Osteoblast (primary cell): ENCODE measurements at regions not wholly inside any gene's neighbourhood (a gene's known extent, or its start where the extent isn't known, plus 50 kb on each side); places are given as distances from the start of the nearest gene placed in this dataset.

Experiments
- DNase-seq: peaks from one replicate; pipeline ENCODE4 v3.0.0; 2011; ENCODE audit warnings: low spot score, mixed read lengths; ENCODE audit not compliant: insufficient read length; ENCODE audit errors: missing footprints
- H2AFZ ChIP-seq: 2 replicates; pipeline ENCODE4 v1.6.0; 2011; ENCODE audit warnings: mild to moderate bottlenecking, low read length
- H3K27ac ChIP-seq: 2 replicates; pipeline ENCODE4 v1.5.1; 2011; ENCODE audit warnings: mild to moderate bottlenecking, low read depth, low read length, moderate library complexity
- H3K27me3 ChIP-seq: 2 replicates; pipeline ENCODE4 v1.6.0; 2012; ENCODE audit warnings: mild to moderate bottlenecking, control low read depth, inconsistent platforms, low read length, moderate library complexity; ENCODE audit not compliant: insufficient read depth
- H3K36me3 ChIP-seq: 2 replicates; pipeline ENCODE4 v1.5.1; 2011; ENCODE audit warnings: mild to moderate bottlenecking, low read length, control low read depth, moderate library complexity; ENCODE audit not compliant: insufficient read depth
- H3K4me1 ChIP-seq: 2 replicates; pipeline ENCODE4 v1.5.1; 2011; ENCODE audit warnings: mild to moderate bottlenecking, low read length, control low read depth, moderate library complexity; ENCODE audit not compliant: insufficient read depth
- H3K4me2 ChIP-seq: 2 replicates; pipeline ENCODE4 v1.6.0; 2011; ENCODE audit warnings: mild to moderate bottlenecking, low read length; ENCODE audit not compliant: insufficient read depth
- H3K4me3 ChIP-seq: fragments of 200-600 bp; sonication (generic); 3 replicates; pipeline ENCODE4 v1.5.1; 2012; ENCODE audit warnings: mild to moderate bottlenecking, low read length, inconsistent platforms; ENCODE audit not compliant: insufficient read depth
- H3K79me2 ChIP-seq: 2 replicates; pipeline ENCODE4 v1.6.0; 2012; ENCODE audit warnings: mild to moderate bottlenecking, low read length, control low read depth, inconsistent platforms; ENCODE audit not compliant: insufficient read depth
- H3K9me3 ChIP-seq: 2 replicates; pipeline ENCODE4 v1.5.1; 2011; ENCODE audit warnings: low read depth, low read length, control low read depth
- H4K20me1 ChIP-seq: 2 replicates; pipeline ENCODE4 v1.6.0; 2012; ENCODE audit warnings: mild to moderate bottlenecking, low read length, control low read depth; ENCODE audit not compliant: insufficient read depth
- TF ChIP-seq, protein P1 (sequence below): IDR thresholded peaks from 2 replicates; pipeline ENCODE4 v1.5.1; 2011; ENCODE audit warnings: mild to moderate bottlenecking, low read depth, low read length, moderate library complexity; ENCODE audit errors: extremely low read depth

GRCh38 chr2:67839668-67840067 is 223.1 kb downstream of the C1D start:
- H3K4me1 ChIP-seq, result peaks cover 7% of the 10 kb centered on the region
- no peak overlapping the region for H2AFZ ChIP-seq
- no peak for DNase-seq
- no peaks in the 10 kb centered on the region for H3K36me3 ChIP-seq
- H3K4me2 ChIP-seq, result no peak overlapping the region
- no peaks in the 10 kb centered on the region for H3K27me3 ChIP-seq
- H3K79me2 ChIP-seq, result no peaks in the 10 kb centered on the region
- H3K4me3 ChIP-seq, result no peak overlapping the region
- no peaks in the 10 kb centered on the region for H3K9me3 ChIP-seq
- H4K20me1 ChIP-seq, result no peaks in the 10 kb centered on the region
- TF ChIP-seq, protein P1, sequence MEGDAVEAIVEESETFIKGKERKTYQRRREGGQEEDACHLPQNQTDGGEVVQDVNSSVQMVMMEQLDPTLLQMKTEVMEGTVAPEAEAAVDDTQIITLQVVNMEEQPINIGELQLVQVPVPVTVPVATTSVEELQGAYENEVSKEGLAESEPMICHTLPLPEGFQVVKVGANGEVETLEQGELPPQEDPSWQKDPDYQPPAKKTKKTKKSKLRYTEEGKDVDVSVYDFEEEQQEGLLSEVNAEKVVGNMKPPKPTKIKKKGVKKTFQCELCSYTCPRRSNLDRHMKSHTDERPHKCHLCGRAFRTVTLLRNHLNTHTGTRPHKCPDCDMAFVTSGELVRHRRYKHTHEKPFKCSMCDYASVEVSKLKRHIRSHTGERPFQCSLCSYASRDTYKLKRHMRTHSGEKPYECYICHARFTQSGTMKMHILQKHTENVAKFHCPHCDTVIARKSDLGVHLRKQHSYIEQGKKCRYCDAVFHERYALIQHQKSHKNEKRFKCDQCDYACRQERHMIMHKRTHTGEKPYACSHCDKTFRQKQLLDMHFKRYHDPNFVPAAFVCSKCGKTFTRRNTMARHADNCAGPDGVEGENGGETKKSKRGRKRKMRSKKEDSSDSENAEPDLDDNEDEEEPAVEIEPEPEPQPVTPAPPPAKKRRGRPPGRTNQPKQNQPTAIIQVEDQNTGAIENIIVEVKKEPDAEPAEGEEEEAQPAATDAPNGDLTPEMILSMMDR, result no peak
- no peak overlapping the region for H3K27ac ChIP-seq

GRCh38 chr2:67840460-67841068 is 222.2 kb downstream of the C1D start:
- Histone ChIP-seq H3K79me2 (no peaks in the 10 kb centered on the region), H3K4me3 (no peak overlapping the region), H2AFZ (no peak overlapping the region), H3K27ac (no peak overlapping the region), H3K36me3 (no peaks in the 10 kb centered on the region), H3K4me2 (no peak overlapping the region), H4K20me1 (no peaks in the 10 kb centered on the region), H3K4me1 (peaks cover 7% of the 10 kb centered on the region), H3K9me3 (no peaks in the 10 kb centered on the region), H3K27me3 (no peaks in the 10 kb centered on the region)
- TF ChIP-seq, protein P1, result peak; percentile 91
- DNase-seq, result peak; percentile 68

DNA sequence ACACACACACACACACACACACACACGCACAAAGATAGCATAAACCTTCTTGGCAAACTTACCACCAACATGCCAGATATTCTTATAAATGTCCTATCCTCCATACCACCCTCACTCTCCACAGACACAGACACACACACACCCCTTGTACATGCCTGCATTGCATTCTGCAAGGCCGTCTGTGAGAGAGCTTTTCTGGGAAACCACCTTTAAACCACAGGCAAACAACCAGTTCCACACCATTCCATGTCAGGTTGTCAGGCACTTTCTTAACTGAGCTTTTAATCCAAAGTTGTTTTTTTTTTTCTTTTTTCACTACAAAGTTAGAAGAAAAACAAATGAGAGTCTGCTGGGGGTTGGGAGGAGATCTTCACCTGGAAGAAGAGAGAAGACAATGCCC is 221.1 kb downstream of the C1D start:
- H4K20me1 ChIP-seq, result no peaks in the 10 kb centered on the region
- TF ChIP-seq, protein P1, result no peak

DNA sequence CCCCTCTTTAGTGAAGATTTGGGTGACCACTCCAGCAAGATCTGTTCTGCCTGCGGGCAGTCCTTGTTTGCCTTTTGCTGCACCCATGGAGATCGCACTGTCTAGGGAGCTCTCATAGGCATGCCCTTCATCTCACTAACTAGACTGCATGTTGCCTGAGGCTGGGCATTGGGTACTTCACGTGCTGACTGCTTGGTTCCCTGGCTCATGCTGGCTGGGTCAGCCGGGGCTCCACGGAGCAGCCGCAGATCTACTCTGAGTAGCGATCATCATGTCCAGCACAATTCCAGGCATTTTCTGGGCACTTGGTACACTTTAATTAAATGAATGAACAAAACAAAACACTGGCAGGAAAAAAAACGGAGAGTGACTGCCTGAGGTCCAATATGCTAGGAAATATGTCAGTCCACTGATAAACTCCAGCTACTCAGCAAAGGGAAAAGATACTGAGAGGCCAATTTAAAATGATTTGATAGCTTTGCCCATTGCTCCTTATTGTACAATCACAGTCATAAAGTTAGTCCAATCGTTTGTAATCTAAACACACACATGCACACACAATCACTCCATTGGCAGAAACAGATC is 220.3 kb downstream of the C1D start:
- H3K4me2 ChIP-seq, result no peak overlapping the region
- H3K79me2 ChIP-seq, result no peaks in the 10 kb centered on the region
- no peak for DNase-seq
- H4K20me1 ChIP-seq, result no peaks in the 10 kb centered on the region
- H3K27ac ChIP-seq, result no peak overlapping the region
- no peaks in the 10 kb centered on the region for H3K27me3 ChIP-seq
- no peaks in the 10 kb centered on the region for H3K36me3 ChIP-seq
- TF ChIP-seq, protein P1, result no peak
- no peak overlapping the region for H2AFZ ChIP-seq
- no peak overlapping the region for H3K4me3 ChIP-seq
- peaks cover 14% of the 10 kb centered on the region for H3K4me1 ChIP-seq
- no peaks in the 10 kb centered on the region for H3K9me3 ChIP-seq

More for the DNA sequence above, 221.1 kb downstream of the C1D start:
- H2AFZ ChIP-seq, result no peak overlapping the region
- H3K4me2 ChIP-seq, result no peak overlapping the region
- H3K4me3 ChIP-seq, result no peak overlapping the region
- H3K36me3 ChIP-seq, result no peaks in the 10 kb centered on the region
- H3K4me1 ChIP-seq, result peaks cover 14% of the 10 kb centered on the region
- DNase-seq, result no peak
- H3K79me2 ChIP-seq, result no peaks in the 10 kb centered on the region
- no peak overlapping the region for H3K27ac ChIP-seq
- no peaks in the 10 kb centered on the region for H3K27me3 ChIP-seq
- no peaks in the 10 kb centered on the region for H3K9me3 ChIP-seq
